HG02642 (cell line): ENCODE measurements at regions not wholly inside any gene's neighbourhood (a gene's known extent, or its start where the extent isn't known, plus 50 kb on each side); places are given as distances from the start of the nearest gene placed in this dataset.
"Not testable (repeated sequence)": the region's sequence is repeated elsewhere in the genome, so short reads cannot be mapped to it uniquely, and the experiment has no call there.

Source experiments
- ATAC-seq: cut with Tn5 transposase; IDR thresholded peaks from one replicate; pipeline ENCODE4 v1.9.1; 2021; ENCODE audit warnings: mild to moderate bottlenecking; ENCODE audit not compliant: unreplicated experiment, poor library complexity

DNA sequence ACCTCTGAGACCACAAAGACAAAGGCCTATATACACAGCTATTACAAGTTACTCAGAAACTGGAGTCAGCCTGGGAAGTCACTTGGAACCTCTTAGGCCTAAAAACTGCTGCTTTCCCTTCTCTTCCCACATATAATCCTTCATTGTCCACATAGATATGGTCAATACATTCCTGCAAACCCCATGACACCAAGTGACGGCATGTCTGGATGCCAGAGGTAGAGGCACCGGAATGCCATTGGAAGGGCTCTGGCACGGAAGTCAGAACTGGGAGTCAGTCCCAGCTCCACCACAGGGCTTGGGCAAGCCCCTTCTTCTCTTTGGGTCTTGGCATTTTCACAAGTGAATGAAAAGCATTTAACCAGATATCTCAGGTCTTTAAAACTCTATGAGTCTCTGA is 204.7 kb downstream of the MATN1 start:
- ATAC-seq: no peak

- ATAC-seq: no peak
These were observed 205.2 kb downstream of the MATN1 start for GRCh38 chr1:30518186-30518585.

- ATAC-seq: not testable (repeated sequence)
These were observed 205.7 kb downstream of the MATN1 start for GRCh38 chr1:30517666-30518065.

DNA sequence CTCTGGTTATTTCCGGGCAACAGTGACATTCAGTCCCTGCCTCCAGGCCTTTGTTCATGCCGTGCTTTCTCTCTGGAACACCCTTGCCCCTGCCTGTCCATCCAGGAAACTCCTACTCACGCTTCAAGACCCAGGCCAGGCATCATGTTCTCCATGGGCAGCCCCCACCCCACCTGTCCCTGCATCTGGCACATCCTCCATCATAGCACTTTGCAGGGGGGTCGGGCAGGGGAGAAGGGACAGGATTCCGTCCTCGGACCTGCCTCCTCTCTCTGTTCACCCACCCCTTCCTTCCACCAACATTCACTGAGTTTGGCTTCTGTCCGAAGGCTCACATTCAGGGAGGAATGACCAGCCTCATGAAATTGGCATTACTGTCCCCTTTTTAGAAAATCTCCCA is 206.1 kb downstream of the MATN1 start:
- not testable (repeated sequence) for ATAC-seq

DNA sequence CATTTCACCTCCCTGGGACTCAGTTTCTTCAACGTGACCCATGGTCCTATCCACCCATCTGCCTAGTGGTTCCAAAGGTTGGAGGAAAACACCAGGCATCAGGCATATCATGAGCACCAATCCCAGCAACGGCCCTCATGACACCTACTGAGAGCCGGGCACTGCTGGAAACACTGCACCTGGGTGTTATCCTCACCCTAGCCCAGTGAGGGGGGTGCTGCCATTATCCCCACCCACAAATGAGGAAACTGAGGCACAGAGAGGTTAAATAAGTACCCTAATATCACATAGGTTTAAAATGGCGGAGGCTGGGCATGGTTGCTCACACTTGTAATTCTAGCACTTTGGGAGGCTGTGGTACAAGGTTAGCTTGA is 206.9 kb downstream of the MATN1 start:
- ATAC-seq: no peak

- ATAC-seq: no peak
These were observed 207.5 kb downstream of the MATN1 start for GRCh38 chr1:30515755-30516484.

DNA sequence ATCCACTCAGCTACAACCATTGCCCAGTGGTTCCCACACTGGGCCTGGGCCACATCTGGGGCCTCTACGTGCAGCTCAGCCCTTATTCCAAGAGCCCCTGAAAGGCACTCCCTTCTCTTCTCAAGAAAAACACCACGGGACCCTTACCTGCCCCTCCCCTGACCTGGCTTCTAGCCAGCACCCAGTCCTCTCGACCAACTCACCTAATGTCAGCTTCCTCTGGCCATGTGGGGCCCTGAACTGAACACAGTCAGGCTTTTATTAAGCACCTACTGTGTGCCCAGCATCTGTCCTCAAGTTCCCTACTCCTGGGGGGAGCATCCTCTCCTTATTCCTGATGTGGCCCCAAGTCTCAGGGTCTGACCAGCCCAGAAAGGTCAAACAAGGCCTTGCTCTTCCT is 208.4 kb downstream of the MATN1 start:
- no peak for ATAC-seq

GRCh38 chr1:30514137-30514654 is 209.2 kb downstream of the MATN1 start:
- ATAC-seq: no peak

DNA sequence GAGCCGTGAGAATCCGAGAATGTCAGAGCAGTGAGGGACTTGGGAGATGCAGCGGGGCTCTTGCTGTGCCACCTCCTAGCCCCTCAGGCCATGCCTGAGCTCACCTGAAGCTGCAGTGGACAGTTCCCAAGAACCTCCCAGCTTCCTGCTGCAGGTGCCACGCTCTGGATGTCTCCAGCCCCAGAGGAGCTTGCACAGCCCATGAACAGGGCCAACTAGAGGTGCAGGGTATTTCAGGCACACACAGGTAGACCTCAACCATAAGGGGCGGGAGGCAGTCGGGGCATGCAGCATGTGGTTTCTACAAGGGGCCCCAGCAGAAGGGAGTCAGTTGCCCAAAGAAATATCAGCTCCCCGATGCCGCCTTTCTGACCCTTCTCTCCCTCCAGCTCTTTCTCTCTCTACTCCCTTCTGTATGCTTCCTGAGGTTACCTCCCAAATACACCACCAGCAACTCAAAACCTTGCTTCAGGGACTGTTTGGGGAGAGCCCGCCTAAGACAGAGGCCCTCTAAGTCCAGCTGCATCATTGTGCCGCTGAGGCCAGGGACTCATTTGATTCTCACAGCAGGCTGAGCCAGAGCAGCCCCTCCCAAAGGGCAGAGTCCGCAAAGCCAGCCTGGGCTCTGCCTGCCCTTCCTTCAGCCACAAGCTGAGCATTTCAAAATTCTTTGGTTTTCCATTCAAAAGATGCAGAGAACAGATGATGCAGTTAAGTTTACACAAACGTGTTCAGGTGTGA is 209.8 kb downstream of the MATN1 start:
- ATAC-seq: no peak

- no peak for ATAC-seq
These were observed 210.5 kb downstream of the MATN1 start for GRCh38 chr1:30512914-30513265.

- ATAC-seq: no peak
These were observed 211.1 kb downstream of the MATN1 start for GRCh38 chr1:30511991-30512913.

DNA sequence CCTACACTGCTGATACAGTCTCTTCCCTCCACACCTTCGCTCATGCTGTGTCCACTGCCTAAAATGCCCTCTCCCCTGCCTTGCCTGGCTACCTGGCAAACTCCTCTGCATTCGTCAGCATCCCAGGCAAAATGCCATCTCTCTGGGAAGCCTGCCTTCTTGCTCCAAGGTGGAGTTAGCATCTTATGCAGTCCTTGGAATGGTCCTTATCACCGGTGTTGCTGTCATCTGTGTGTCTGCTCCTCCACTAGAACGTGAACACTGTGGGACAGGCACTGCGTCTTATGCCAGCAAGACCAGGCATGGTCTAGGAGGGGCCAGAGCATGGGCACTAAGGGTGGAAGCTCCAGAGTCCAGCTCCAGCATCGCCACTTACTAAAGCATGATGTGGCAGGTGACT is 211.8 kb downstream of the MATN1 start:
- ATAC-seq: no peak

DNA sequence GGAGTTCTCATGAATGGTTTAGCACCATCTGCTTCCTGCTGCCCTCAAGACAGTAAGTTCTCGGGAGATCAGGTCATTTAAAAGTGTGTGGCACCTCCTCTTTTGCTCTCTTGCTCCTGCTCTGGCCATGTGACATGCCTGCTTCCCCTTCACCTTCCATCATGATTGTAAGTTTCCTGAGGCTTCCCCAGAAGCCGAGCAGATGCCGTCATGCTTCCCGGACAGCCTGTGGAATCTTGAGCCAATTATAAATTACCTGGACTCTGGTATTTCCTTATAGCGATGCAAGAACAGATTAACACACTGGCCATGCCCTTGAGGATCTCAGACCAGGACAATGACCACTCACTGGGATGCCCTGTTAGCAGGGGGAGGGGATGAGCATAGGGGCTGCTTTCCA is 212.3 kb downstream of the MATN1 start:
- no peak for ATAC-seq

GRCh38 chr1:30509670-30510069 is 213.7 kb downstream of the MATN1 start:
- no peak for ATAC-seq

DNA sequence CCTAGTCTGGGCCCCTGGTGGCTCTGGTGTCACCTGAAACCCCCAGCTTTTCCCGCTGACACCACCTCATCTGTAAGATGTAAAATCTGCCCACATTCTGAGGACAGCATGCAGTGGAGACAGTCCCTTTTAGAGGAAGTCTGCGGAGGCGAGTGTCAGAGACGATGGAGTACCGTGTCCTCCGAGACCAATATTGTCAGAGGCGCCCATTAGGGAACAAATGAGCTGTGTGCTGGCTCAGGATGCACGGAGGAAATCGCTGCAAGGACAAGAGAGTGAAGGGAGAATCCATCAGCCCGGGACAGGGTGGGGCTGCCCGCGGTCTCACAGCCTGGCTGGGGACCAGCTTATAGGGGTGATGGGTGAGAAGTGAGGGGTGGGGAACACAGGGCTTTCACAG is 214.8 kb downstream of the MATN1 start:
- no peak for ATAC-seq

- no peak for ATAC-seq
These were observed 215.3 kb downstream of the MATN1 start for GRCh38 chr1:30508175-30508448.

GRCh38 chr1:30507401-30508174 is 215.8 kb downstream of the MATN1 start:
- no peak for ATAC-seq

DNA sequence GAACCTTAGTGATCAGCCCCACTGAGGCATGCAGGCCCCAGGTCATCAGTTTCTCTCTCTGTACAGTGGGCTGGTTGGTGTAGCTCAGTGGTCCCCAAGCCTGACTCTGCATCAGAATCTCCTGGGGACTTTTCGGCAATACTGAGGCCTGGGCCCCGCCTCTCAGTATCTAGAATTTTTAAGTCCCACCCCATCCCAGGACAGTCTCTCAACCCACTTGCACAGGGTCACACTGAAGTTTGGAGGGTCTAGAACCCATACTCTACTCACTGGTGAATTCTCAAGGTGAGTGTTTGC is 216.4 kb downstream of the MATN1 start:
- no peak for ATAC-seq

- no peak for ATAC-seq
These were observed 216.9 kb downstream of the MATN1 start for GRCh38 chr1:30506291-30507015.

- ATAC-seq: no peak
These were observed 217.5 kb downstream of the MATN1 start for GRCh38 chr1:30505853-30506252.
